Vagina (tissue), 2 donors: ENCODE measurements at regions not wholly inside any gene's neighbourhood (a gene's known extent, or its start where the extent isn't known, plus 50 kb on each side); places are given as distances from the start of the nearest gene placed in this dataset.

Experiments used
- POLR2A ChIP-seq, 2 donors: fragments of 450-650 bp; IDR thresholded peaks; one replicate each; pipeline ENCODE4 v1.6.1; 2017; ENCODE audit warnings: antibody characterized with exemption in 2 of 2, mild to moderate bottlenecking in 2 of 2, moderate library complexity in 2 of 2
- POLR2AphosphoS5 ChIP-seq, 2 donors: sonication (generic); formaldehyde crosslinking; IDR thresholded peaks; one replicate each; pipeline ENCODE4 v1.9.0; 2017; ENCODE audit warnings: antibody characterized with exemption in 2 of 2, mild to moderate bottlenecking in 2 of 2, low read depth in 1 of 2; ENCODE audit not compliant: insufficient read depth in 1 of 2
- TF ChIP-seq, protein P1 (sequence below), 3 experiments: fragments of 450-650 bp in 2 of 3; fragments of 200-600 bp in 1 of 3; sonication (generic) in 1 of 3; IDR thresholded peaks; one replicate each; pipeline ENCODE4 v1.5.1; 2017 to 2019; ENCODE audit warnings: antibody characterized with exemption in 3 of 3, mild to moderate bottlenecking in 2 of 3, moderate library complexity in 2 of 3

DNA sequence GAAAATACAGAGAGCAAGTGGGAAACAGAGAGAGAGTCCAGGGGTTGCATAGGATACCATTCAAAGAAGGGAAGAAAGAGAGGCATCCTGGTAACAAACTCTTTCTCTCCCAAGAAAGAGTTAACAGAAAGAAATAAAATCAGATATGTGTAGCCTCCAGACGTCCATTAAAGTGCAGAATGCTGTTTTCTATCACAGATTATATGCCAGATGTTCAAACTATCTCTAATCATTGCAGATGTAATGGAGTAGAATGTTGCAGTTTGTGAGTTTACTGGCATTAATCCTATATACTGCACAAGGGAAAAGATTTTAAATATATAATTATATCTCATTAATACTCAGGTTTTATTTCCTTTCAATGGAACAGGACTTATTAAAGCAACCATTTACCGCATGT is 369.4 kb downstream of the ZNF536 start:
- TF ChIP-seq, protein P1, sequence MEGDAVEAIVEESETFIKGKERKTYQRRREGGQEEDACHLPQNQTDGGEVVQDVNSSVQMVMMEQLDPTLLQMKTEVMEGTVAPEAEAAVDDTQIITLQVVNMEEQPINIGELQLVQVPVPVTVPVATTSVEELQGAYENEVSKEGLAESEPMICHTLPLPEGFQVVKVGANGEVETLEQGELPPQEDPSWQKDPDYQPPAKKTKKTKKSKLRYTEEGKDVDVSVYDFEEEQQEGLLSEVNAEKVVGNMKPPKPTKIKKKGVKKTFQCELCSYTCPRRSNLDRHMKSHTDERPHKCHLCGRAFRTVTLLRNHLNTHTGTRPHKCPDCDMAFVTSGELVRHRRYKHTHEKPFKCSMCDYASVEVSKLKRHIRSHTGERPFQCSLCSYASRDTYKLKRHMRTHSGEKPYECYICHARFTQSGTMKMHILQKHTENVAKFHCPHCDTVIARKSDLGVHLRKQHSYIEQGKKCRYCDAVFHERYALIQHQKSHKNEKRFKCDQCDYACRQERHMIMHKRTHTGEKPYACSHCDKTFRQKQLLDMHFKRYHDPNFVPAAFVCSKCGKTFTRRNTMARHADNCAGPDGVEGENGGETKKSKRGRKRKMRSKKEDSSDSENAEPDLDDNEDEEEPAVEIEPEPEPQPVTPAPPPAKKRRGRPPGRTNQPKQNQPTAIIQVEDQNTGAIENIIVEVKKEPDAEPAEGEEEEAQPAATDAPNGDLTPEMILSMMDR (IDR thresholded peaks at IDR 0.05) = no peak
- no peak for TF ChIP-seq POLR2AphosphoS5 (IDR thresholded peaks at IDR 0.05; ENCODE audit: insufficient read depth in 1 of 2, low read depth in 1 of 2)
- TF ChIP-seq POLR2A (IDR thresholded peaks at IDR 0.05) = no peak
